CD4-positive, alpha-beta T cell treated with Interleukin-17A for 1 hour (primary cell): ENCODE measurements at regions not wholly inside any gene's neighbourhood (a gene's known extent, or its start where the extent isn't known, plus 50 kb on each side); places are given as distances from the start of the nearest gene placed in this dataset.
"Not testable (repeated sequence)": the region's sequence is repeated elsewhere in the genome, so short reads cannot be mapped to it uniquely, and the experiment has no call there.

Experiments
- DNase-seq: peaks from one replicate; pipeline ENCODE4 v3.0.0-alpha.2; 2020

- DNase-seq, result no peak
These were observed 58.1 kb downstream of the ATXN7L3B start for GRCh38 chr12:74595696-74596095.

GRCh38 chr12:74598819-74599218 lies 61.2 kb downstream of the ATXN7L3B start:
- no peak for DNase-seq

DNA sequence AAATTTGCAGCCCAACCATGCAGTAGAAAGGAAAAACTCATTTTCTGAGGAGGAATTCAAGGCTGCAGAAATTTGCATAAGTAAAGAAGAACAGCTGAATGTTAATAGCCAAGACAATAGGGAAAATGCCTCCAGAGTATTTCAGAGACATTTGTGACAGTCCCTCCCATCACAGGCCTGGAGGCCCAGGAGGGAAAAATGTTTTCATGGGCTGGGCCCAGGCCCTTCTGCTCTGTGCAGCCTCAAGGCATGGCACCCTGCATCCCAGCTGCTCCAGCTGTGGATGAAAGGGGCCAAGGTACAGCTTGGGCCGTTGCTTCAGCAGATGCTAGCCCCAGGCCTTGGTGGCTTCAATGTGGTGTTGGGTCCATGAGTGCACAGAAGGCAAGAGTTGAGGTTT lies 62.3 kb downstream of the ATXN7L3B start:
- DNase-seq, result no peak

DNA sequence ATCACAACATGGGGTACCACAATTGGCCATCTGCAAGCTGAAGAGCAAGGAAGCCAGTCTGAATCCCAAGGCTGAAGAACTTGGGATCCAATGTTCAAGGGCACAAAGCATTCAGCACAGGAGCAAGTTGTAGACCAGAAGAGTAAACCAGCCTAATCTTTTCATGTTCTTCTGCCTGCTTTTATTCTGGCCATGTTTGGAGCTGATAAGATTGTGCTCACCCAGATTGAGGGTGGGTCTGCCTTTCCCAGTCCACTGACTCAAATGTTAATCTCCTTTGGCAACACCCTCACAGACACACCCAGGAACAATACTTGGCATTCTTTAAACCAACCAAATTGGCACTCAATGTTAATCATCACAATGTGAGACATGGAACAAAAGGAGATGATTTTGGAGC lies 63.2 kb downstream of the ATXN7L3B start:
- not testable (repeated sequence) for DNase-seq

- no peak for DNase-seq
These were observed 65.4 kb downstream of the ATXN7L3B start for GRCh38 chr12:74602881-74603672.

DNA sequence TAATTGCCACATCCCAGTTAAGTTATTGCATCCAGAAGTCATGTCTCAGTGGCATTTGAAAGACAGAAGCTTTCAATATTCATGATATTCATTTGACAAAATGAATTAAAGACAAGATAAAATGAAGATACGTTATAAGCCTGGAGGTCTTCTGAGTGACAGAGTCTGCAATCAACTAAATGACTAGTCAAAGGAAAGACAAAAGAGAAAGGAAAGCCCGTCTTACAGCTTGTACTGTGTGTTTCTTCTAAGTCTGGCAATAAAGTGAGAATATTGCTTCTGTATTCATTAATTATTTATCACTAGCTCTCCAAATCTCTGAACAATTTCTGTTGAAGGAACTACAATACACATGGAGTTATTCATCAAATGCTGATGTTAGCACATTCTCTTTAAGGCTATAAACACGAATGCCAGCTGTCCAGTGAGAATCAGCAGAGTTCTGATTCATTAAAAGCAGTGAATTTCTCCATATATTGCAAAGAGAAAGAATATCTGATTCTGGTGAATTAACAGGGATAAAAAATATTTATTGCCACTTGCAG lies 70.7 kb downstream of the ATXN7L3B start:
- DNase-seq, result no peak

GRCh38 chr12:74610711-74611110 lies 73.1 kb downstream of the ATXN7L3B start:
- no peak for DNase-seq

GRCh38 chr12:74614426-74614825 lies 76.8 kb downstream of the ATXN7L3B start:
- DNase-seq, result no peak

GRCh38 chr12:74619084-74619483 lies 81.4 kb downstream of the ATXN7L3B start:
- no peak for DNase-seq

GRCh38 chr12:74619884-74620283 lies 82.2 kb downstream of the ATXN7L3B start:
- DNase-seq, result no peak

DNA sequence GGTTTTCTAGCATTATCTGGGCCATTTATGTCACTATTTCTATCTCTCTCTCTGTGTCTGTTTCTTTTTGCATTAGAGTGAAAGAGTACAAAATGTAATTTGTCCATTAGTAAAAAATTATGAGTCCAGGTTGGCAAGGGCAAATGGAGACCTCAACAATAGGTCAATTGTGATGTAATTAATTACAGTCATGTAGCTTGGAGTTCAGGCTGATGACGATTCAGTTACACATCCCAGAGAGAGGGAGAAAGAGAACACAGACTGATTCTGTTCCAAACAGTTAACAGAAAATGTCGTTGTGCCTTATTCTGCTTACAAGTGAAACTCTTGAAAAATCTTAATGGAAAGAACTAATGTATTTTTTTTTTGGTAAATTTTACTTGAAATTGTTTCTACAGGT lies 83.3 kb downstream of the ATXN7L3B start:
- DNase-seq, result no peak

DNA sequence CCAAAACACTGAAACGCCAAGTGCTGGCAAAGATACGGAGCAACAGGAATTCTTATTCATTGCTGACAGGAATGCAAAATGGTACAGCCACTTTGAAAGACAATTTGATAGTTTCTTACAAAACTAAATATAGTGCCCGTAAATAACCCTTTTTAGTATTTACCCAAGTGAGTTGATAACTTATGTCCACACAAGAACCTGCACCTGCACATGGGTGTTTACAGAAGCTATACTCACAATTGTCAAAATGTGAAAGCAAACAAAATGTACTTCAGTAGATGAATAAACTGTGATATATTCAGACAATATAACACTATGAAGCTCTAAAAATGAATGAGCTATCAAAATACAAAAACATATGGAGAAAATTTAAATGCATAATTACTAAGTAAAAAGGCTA lies 86.6 kb downstream of the ATXN7L3B start:
- DNase-seq, result no peak

GRCh38 chr12:74626397-74626796 lies 88.8 kb downstream of the ATXN7L3B start:
- DNase-seq, result no peak

GRCh38 chr12:74641262-74641661 lies 103.6 kb downstream of the ATXN7L3B start:
- DNase-seq, result no peak

GRCh38 chr12:74641694-74642093 lies 104.1 kb downstream of the ATXN7L3B start:
- DNase-seq, result no peak

DNA sequence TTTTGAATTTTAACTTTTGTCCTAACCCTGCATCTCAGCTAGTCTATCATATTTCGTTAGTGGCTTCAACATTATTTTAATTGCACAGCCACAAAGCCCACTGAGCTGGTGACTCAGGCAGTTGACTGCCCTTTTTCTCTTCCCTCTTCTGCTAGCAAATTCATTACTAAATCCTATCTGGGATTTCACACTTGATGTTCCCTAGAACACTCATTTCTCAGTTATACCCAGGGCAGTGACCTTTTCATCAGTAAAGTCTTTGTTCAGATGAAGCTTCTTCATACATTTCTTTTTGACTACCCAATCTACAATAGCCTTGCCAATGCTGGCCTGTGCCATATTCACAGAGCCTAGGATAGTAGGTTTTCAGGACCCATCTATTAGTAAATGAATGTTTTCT lies 107.0 kb downstream of the ATXN7L3B start:
- DNase-seq, result no peak

DNA sequence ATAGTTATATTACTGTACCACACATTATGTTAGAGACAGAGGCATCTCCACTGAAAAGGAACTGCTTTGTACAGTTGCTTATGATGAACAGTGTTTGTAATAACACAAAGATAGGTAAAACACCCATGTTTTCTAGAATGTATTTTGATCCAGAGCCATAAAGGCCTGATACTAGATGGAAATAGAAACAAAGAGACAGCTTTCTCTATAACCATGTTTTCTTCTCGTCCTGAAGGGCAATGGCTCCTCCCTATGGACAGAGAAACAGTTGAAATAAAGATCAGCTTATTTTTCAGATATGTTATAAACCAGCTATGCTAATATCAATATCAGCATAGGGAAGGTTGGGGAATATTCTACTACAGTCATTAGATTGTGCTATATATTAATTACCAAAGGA lies 109.2 kb downstream of the ATXN7L3B start:
- no peak for DNase-seq

GRCh38 chr12:74647256-74647655 lies 109.6 kb downstream of the ATXN7L3B start:
- DNase-seq, result no peak

GRCh38 chr12:74656251-74656650 lies 118.6 kb downstream of the ATXN7L3B start:
- DNase-seq, result no peak

DNA sequence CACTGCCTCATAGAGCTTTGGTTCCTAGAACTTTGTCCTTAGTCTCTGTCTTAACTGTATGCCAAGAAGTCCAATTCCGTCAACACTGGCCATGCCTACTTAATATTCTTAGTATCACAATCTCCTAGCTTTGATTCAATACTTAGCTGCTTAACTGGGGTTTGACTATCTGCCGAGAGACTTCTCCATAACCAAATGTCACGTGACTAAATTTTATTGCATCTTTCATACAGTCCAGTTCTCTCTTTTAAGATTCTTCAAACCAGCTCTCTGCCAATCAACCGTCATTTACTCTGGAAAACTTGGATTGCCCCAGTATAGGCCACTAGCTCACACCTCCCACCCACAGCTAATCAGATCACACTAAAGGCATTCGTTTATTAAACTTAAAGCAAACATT lies 122.8 kb downstream of the ATXN7L3B start:
- DNase-seq, result no peak

DNA sequence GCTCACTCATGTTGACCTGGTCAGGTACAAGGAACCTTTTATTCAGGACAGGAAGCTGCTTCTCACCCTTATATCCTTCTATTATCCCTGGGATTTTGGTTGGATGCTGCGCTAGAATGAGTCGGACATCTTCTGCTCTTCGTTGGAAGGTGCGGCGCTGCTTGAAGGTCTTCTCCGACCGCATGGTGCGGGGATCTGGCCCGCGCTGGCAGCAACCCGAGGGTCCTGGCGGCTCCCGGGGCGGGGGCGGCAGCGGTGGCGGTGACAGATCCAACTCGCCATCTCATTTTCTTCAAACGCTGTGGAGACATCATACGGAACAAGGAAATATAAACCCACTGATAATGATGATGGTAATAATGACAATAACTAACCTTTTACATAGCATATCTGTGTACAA lies 126.3 kb downstream of the ATXN7L3B start:
- no peak for DNase-seq

DNA sequence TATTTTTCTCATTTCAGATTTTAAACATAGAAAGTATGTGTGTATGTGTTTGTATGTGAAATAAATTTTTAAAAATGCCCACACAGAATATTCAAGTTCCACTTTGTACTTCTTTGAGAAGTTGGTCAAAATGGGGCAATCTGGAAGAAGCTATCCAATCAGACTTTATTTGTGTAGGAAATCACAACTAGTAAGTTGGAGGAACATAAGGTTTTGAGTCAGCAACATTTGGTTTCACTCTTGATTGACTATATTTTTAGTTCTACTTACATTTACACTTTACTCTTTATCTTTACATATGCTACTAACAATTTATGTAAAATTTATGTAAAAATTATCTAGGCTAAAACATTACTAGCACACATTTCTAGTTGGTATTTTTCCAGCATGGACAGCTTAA lies 128.1 kb downstream of the ATXN7L3B start:
- no peak for DNase-seq

GRCh38 chr12:74671421-74671820 lies 133.8 kb downstream of the ATXN7L3B start:
- DNase-seq, result no peak

DNA sequence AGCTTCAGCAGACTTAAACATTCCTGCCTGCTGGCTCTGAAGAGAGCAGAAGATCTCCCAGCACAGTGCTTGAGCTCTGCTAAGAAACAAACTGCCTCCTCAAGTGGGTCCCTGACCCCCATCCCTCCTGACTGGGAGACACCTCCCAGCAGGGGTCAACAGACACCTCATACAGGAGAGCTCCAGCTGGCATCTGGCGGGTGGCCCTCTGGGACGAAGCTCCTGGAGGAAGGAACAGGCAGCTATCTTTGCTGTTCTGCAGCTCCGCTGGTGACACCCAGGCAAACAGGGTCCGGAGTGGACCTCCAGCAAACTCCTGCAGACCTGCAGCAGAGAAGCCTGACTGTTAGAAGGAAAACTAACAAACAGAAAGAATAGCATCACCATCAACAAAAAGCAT lies 139.3 kb downstream of the ATXN7L3B start:
- not testable (repeated sequence) for DNase-seq

- DNase-seq, result no peak
These were observed 147.8 kb downstream of the ATXN7L3B start for GRCh38 chr12:74685385-74685784.
